ENCODE measurements at regions not wholly inside any gene's neighbourhood (a gene's known extent, or its start where the extent isn't known, plus 50 kb on each side); places are given as distances from the start of the nearest gene placed in this dataset.

GRCh38 chr10:107718864-107719263 is 554.4 kb upstream of the SORCS1 start:
- no peak overlapping the region for H2BK12ac ChIP-seq (ENCODE audit: insufficient read length, low read depth, low read length)
- Mint-ChIP-seq H3K4me3 (no peak overlapping the region), H3K27ac (no peak overlapping the region), H3K36me3 (ENCODE audit: insufficient read depth in 1 of 3, low read depth in 3 of 3) (no peaks in the 10 kb centered on the region), H3K27me3 (ENCODE audit: low read depth) (no peaks in the 10 kb centered on the region), H3K4me1 (peaks cover 0 to 4% of the 10 kb centered on the region in 2 experiments; a peak in 2 of 4 replicates), H3K9me3 (no peaks in the 10 kb centered on the region)
- H3K27me3 ChIP-seq (ENCODE audit: insufficient read depth, low read length) = no peaks in the 10 kb centered on the region
- no peak overlapping the region for H2BK20ac ChIP-seq (ENCODE audit: low read depth, low read length, poor library complexity, severe bottlenecking)
- no peak overlapping the region for H3K23ac ChIP-seq (ENCODE audit: insufficient read length, low read depth, low read length)
- H3K14ac ChIP-seq (ENCODE audit: insufficient read depth, low read length) = no peak overlapping the region
- H2BK15ac ChIP-seq (ENCODE audit: low read depth, low read length) = no peak overlapping the region
- no peak for TF ChIP-seq CTCF (conservative IDR thresholded peaks at IDR 0.05)
- H3K18ac ChIP-seq (ENCODE audit: insufficient read length, low read depth, low read length) = no peak overlapping the region
- no peaks in the 10 kb centered on the region for H4K20me1 ChIP-seq (ENCODE audit: control insufficient read depth, insufficient read depth, insufficient read length)
- no peak overlapping the region for H4K8ac ChIP-seq (replicated peaks; ENCODE audit: insufficient read length, low read depth, low read length)
- H4K91ac ChIP-seq (ENCODE audit: insufficient read length, low read depth, low read length) = no peak overlapping the region
- no peak overlapping the region for H3K4ac ChIP-seq (ENCODE audit: low read depth, low read length)
- no peaks in the 10 kb centered on the region for H3K79me2 ChIP-seq (ENCODE audit: insufficient read depth, low read length)
- H2AFZ ChIP-seq (ENCODE audit: low read length) = no peak overlapping the region
- no peaks in the 10 kb centered on the region for H3K79me1 ChIP-seq (ENCODE audit: insufficient read depth, low read depth, low read length, poor library complexity, severe bottlenecking)
- H3K4me2 ChIP-seq (ENCODE audit: insufficient read depth, insufficient read length, low read length) = no peak overlapping the region
- H3K4me1 ChIP-seq (ENCODE audit: insufficient read depth, low read length) = no peaks in the 10 kb centered on the region
- no peak for DNase-seq
- no CpG with 5 or more reads among the region's 4 CpGs for WGBS (ENCODE audit: extremely low coverage, insufficient read length, low lambda C conversion rate)
- no peak overlapping the region for H2AK5ac ChIP-seq (ENCODE audit: insufficient read length, low read length)
- no peak overlapping the region for H4K5ac ChIP-seq (ENCODE audit: insufficient read length, low read depth, low read length)
- H3K23me2 ChIP-seq (ENCODE audit: insufficient read length, low read depth, low read length, poor library complexity, severe bottlenecking) = no peaks in the 10 kb centered on the region
- H3K27ac ChIP-seq (ENCODE audit: insufficient read length, low read depth, low read length) = no peak overlapping the region
- H2BK5ac ChIP-seq (ENCODE audit: insufficient read length, low read length) = no peak overlapping the region
- H3K9me3 ChIP-seq (ENCODE audit: control insufficient read depth, low read depth, low read length) = no peaks in the 10 kb centered on the region
- no peak overlapping the region for H3K56ac ChIP-seq (ENCODE audit: insufficient read length, low read depth, low read length)
- no peak overlapping the region for H3T11ph ChIP-seq (ENCODE audit: low read length)
- no peak overlapping the region for H3K9ac ChIP-seq (ENCODE audit: extremely low read depth, insufficient read length, low read length)
- no peak overlapping the region for H2BK120ac ChIP-seq (ENCODE audit: low read depth, low read length, poor library complexity, severe bottlenecking)

Data from H9 (cell line).